ENCODE measurements at regions not wholly inside any gene's neighbourhood (a gene's known extent, or its start where the extent isn't known, plus 50 kb on each side); places are given as distances from the start of the nearest gene placed in this dataset.

DNA sequence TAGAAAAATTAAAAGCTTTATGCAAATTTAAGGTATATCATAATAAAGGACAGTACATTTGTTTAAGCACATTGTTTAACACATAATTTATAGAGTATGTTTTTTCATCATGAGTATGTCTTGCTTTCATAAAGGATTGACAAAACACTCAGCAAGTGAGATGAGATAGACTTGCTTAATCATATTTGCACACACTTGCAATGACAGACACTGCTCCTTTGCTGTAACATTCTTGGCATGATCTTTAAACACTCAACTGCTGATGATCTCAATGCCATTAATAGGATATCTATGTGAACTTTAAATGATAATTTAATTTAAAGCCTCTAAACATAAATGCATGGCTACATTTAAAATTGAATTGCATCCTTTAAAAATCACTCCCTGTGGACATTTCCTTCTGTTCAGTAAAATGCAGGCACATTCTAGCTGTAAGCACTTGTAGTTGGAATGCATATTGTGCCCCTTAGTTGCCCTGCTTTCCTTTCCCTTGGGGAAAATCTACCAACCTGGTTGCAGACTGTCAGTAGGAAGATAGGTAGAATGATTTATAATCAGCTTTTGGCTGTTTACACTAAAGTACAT, 979.0 kb downstream of the TMTC2 start:
- Histone ChIP-seq H3K4me3 (ENCODE audit: insufficient read length, low read depth) (no peak overlapping the region), H3K27me3 (ENCODE audit: insufficient read depth, insufficient read length) (no peaks in the 10 kb centered on the region), H3K9ac (ENCODE audit: insufficient read length, low read depth) (no peak overlapping the region), H3K9me3 (ENCODE audit: insufficient read depth, low read length) (no peaks in the 10 kb centered on the region), H3K36me3 (ENCODE audit: insufficient read depth, insufficient read length, low read length) (no peaks in the 10 kb centered on the region), H3K4me1 (ENCODE audit: insufficient read depth, insufficient read length) (no peaks in the 10 kb centered on the region)
- no peak for DNase-seq (ENCODE audit: low read depth, low spot score)
- no peak for TF ChIP-seq YY1 (IDR thresholded peaks at IDR 0.05; ENCODE audit: insufficient read depth, insufficient read length)

DNA sequence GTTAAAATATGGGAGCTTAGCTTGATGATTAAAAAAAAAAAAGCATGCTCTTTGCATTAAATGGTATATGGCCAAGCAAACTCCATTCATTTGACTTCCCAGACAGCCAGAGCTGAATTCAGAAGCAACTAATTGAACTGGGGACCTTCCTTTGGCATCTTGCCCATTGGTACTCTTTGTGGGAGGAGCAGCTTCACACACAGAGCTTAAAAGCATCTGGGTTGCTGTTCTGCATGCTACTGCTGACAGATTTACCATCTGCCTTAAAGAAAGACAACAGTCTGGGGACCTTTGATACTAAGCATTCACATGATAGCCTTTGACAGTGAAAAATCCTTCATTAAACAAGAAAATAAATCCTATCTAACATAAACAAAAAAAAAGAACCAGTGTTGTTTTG, 977.9 kb downstream of the TMTC2 start:
- H3K4me3 ChIP-seq (ENCODE audit: insufficient read length, low read depth), result no peak overlapping the region
- H3K9me3 ChIP-seq (ENCODE audit: insufficient read depth, low read length), result no peaks in the 10 kb centered on the region
- no peak for DNase-seq (ENCODE audit: low read depth, low spot score)
- H3K27me3 ChIP-seq (ENCODE audit: insufficient read depth, insufficient read length), result no peaks in the 10 kb centered on the region
- no peaks in the 10 kb centered on the region for H3K4me1 ChIP-seq (ENCODE audit: insufficient read depth, insufficient read length)
- H3K9ac ChIP-seq (ENCODE audit: insufficient read length, low read depth), result no peak overlapping the region
- TF ChIP-seq YY1 (IDR thresholded peaks at IDR 0.05; ENCODE audit: insufficient read depth, insufficient read length) (no peak), SUZ12 (IDR thresholded peaks at IDR 0.05; ENCODE audit: extremely low read depth, insufficient read depth, insufficient read length) (no peak), ZNF274 (IDR thresholded peaks at IDR 0.05; ENCODE audit: low read depth, low read length) (no peak)
- no peaks in the 10 kb centered on the region for H3K36me3 ChIP-seq (ENCODE audit: insufficient read depth, insufficient read length, low read length)

- TF ChIP-seq SUZ12 (IDR thresholded peaks at IDR 0.05; ENCODE audit: extremely low read depth, insufficient read depth, insufficient read length) (no peak), ZNF274 (IDR thresholded peaks at IDR 0.05; ENCODE audit: low read depth, low read length) (no peak), YY1 (IDR thresholded peaks at IDR 0.05; ENCODE audit: insufficient read depth, insufficient read length) (no peak)
- Histone ChIP-seq H3K9me3 (ENCODE audit: insufficient read depth, low read length) (no peaks in the 10 kb centered on the region), H3K36me3 (ENCODE audit: insufficient read depth, insufficient read length, low read length) (no peaks in the 10 kb centered on the region), H3K4me1 (ENCODE audit: insufficient read depth, insufficient read length) (no peaks in the 10 kb centered on the region), H3K9ac (ENCODE audit: insufficient read length, low read depth) (no peak overlapping the region), H3K27me3 (ENCODE audit: insufficient read depth, insufficient read length) (no peaks in the 10 kb centered on the region), H3K4me3 (ENCODE audit: insufficient read length, low read depth) (no peak overlapping the region)
- no peak for DNase-seq (ENCODE audit: low read depth, low spot score)
Measured at GRCh38 chr12:83660727-83661358, 974.1 kb downstream of the TMTC2 start.

DNA sequence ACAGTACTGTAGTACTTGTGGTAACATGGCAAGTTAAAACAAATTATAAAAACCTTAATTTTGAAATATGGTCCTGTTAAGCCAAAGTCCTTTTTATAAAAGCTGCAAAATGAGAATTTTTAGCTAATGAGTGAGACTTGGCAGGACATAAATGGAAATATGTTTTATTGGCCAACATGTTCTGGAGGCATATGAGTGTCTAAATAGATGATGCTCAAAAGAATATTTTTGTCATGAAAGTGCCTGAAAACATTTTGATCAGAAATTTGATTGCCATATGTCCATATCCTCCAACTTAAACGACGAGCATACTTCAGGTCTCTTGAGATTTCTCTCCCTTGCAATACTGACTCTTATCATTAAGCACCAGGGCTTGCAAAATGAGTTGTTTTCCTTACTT, 972.6 kb downstream of the TMTC2 start:
- no peaks in the 10 kb centered on the region for H3K9me3 ChIP-seq (ENCODE audit: insufficient read depth, low read length)
- H3K4me3 ChIP-seq (ENCODE audit: insufficient read length, low read depth), result no peak overlapping the region
- no peak overlapping the region for H3K9ac ChIP-seq (ENCODE audit: insufficient read length, low read depth)
- no peaks in the 10 kb centered on the region for H3K36me3 ChIP-seq (ENCODE audit: insufficient read depth, insufficient read length, low read length)
- no peak for DNase-seq (ENCODE audit: low read depth, low spot score)
- no peaks in the 10 kb centered on the region for H3K4me1 ChIP-seq (ENCODE audit: insufficient read depth, insufficient read length)
- no peaks in the 10 kb centered on the region for H3K27me3 ChIP-seq (ENCODE audit: insufficient read depth, insufficient read length)
- TF ChIP-seq SUZ12 (IDR thresholded peaks at IDR 0.05; ENCODE audit: extremely low read depth, insufficient read depth, insufficient read length), result no peak
- TF ChIP-seq ZNF274 (IDR thresholded peaks at IDR 0.05; ENCODE audit: low read depth, low read length), result no peak
- no peak for TF ChIP-seq YY1 (IDR thresholded peaks at IDR 0.05; ENCODE audit: insufficient read depth, insufficient read length)

DNA sequence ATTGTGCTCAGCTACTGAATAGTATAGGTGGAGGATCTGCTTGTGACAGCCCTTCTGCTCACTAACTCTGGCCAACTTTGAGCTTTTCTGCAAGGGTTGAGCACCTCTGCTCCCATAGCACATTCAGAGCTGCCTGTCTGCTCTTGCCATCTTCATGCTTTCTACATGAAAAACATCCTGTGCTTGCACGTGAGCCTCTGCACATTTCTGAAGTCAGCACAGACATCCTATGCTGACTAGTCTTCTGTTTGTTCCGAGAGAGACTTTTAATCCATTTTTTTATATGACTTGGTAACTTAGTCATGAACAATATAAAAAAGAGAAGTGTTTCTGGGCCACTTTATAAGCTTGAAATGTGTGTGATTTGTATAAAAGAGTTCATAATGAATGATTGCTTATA, 969.3 kb downstream of the TMTC2 start:
- Histone ChIP-seq H3K4me3 (ENCODE audit: insufficient read length, low read depth) (no peak overlapping the region), H3K36me3 (ENCODE audit: insufficient read depth, insufficient read length, low read length) (no peaks in the 10 kb centered on the region), H3K27me3 (ENCODE audit: insufficient read depth, insufficient read length) (no peaks in the 10 kb centered on the region), H3K9ac (ENCODE audit: insufficient read length, low read depth) (no peak overlapping the region), H3K9me3 (ENCODE audit: insufficient read depth, low read length) (no peaks in the 10 kb centered on the region), H3K4me1 (ENCODE audit: insufficient read depth, insufficient read length) (no peaks in the 10 kb centered on the region)
- no peak for DNase-seq (ENCODE audit: low read depth, low spot score)
- TF ChIP-seq YY1 (IDR thresholded peaks at IDR 0.05; ENCODE audit: insufficient read depth, insufficient read length), result no peak
- TF ChIP-seq ZNF274 (IDR thresholded peaks at IDR 0.05; ENCODE audit: low read depth, low read length), result no peak
- TF ChIP-seq SUZ12 (IDR thresholded peaks at IDR 0.05; ENCODE audit: extremely low read depth, insufficient read depth, insufficient read length), result no peak

DNA sequence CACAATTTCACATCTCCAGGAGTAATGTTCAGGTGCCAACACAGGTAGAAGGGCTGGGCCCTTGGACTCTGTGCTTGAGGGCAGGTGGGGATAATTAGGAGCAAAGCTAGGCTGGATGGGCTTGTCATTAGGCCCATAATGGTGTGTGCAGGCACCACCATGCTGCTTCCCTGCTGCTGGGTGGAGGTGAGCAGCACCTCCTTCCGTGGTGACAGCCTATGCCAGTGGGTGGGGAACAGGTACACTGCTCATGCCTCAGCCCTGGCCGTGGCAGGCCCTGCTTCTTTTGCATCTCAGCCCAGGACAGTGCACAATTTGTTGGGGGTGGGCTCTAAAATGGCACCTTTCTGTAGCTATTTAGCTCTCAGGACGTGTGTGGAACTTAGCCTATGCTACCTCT, 955.5 kb downstream of the TMTC2 start:
- H3K9ac ChIP-seq (ENCODE audit: insufficient read length, low read depth), result no peak overlapping the region

DNA sequence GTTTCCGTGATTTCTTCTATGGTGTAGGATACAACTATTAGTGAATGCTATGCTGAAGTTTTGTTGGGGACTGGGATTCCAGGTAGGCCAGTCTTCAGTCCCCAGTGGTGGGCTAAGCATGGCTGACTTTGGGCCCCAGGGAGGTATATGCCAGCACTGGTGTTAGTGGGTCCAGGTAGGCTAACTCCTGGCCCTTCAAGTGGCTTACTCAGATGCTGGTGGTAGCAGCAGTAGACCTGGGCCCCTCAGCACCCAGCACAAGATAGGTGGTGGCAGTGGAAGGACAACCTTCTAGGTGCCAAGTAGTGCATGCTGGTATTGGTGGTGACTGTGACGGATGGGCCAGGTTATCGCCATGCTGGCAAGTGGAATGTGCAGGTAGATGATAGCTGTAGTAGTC, 955.1 kb downstream of the TMTC2 start:
- Histone ChIP-seq H3K9me3 (ENCODE audit: insufficient read depth, low read length) (no peaks in the 10 kb centered on the region), H3K4me1 (ENCODE audit: insufficient read depth, insufficient read length) (no peaks in the 10 kb centered on the region), H3K27me3 (ENCODE audit: insufficient read depth, insufficient read length) (no peaks in the 10 kb centered on the region), H3K36me3 (ENCODE audit: insufficient read depth, insufficient read length, low read length) (no peaks in the 10 kb centered on the region), H3K4me3 (ENCODE audit: insufficient read length, low read depth) (no peak overlapping the region), H3K9ac (ENCODE audit: insufficient read length, low read depth) (no peak overlapping the region)
- DNase-seq (ENCODE audit: low read depth, low spot score), result no peak
- TF ChIP-seq SUZ12 (IDR thresholded peaks at IDR 0.05; ENCODE audit: extremely low read depth, insufficient read depth, insufficient read length) (no peak), YY1 (IDR thresholded peaks at IDR 0.05; ENCODE audit: insufficient read depth, insufficient read length) (no peak)

More for the DNA sequence above, 955.5 kb downstream of the TMTC2 start:
- Histone ChIP-seq H3K36me3 (ENCODE audit: insufficient read depth, insufficient read length, low read length) (no peaks in the 10 kb centered on the region), H3K9me3 (ENCODE audit: insufficient read depth, low read length) (no peaks in the 10 kb centered on the region), H3K4me3 (ENCODE audit: insufficient read length, low read depth) (no peak overlapping the region), H3K4me1 (ENCODE audit: insufficient read depth, insufficient read length) (no peaks in the 10 kb centered on the region), H3K27me3 (ENCODE audit: insufficient read depth, insufficient read length) (no peaks in the 10 kb centered on the region)
- TF ChIP-seq YY1 (IDR thresholded peaks at IDR 0.05; ENCODE audit: insufficient read depth, insufficient read length) (no peak), SUZ12 (IDR thresholded peaks at IDR 0.05; ENCODE audit: extremely low read depth, insufficient read depth, insufficient read length) (no peak), ZNF274 (IDR thresholded peaks at IDR 0.05; ENCODE audit: low read depth, low read length) (no peak)
- no peak for DNase-seq (ENCODE audit: low read depth, low spot score)
